SH-SY5Y (cell line): ENCODE measurements at regions not wholly inside any gene's neighbourhood (a gene's known extent, or its start where the extent isn't known, plus 50 kb on each side); places are given as distances from the start of the nearest gene placed in this dataset.

ENCODE experiments used
- GATA2 ChIP-seq: IDR thresholded peaks from 2 replicates; pipeline ENCODE4 v1.6.1; 2011; ENCODE audit warnings: mild to moderate bottlenecking, low read depth, low read length
- GATA3 ChIP-seq: IDR thresholded peaks from 2 replicates; pipeline ENCODE4 v1.6.1; 2011; ENCODE audit warnings: low read depth, mild to moderate bottlenecking, low read length, moderate library complexity

- no peak for TF ChIP-seq GATA3
- TF ChIP-seq GATA2 = no peak
Measured at GRCh38 chr5:74402553-74402952, 238.0 kb downstream of the ENC1 start.

- TF ChIP-seq GATA2 = no peak
- TF ChIP-seq GATA3 = no peak
Measured at GRCh38 chr5:74401946-74402320, 238.6 kb downstream of the ENC1 start.

- no peak for TF ChIP-seq GATA3
- TF ChIP-seq GATA2 = no peak
Measured at GRCh38 chr5:74401281-74401945, 239.1 kb downstream of the ENC1 start.

GRCh38 chr5:74400067-74400466 is 240.5 kb downstream of the ENC1 start:
- no peak for TF ChIP-seq GATA2
- TF ChIP-seq GATA3 = no peak

GRCh38 chr5:74396913-74397622 is 243.5 kb downstream of the ENC1 start:
- no peak for TF ChIP-seq GATA2

GRCh38 chr5:74394916-74395880 is 245.3 kb downstream of the ENC1 start:
- TF ChIP-seq GATA2 = no peak
- no peak for TF ChIP-seq GATA3

- TF ChIP-seq GATA2 = no peak
- no peak for TF ChIP-seq GATA3
Measured at GRCh38 chr5:74394528-74394915, 246.0 kb downstream of the ENC1 start.

- TF ChIP-seq GATA3 = no peak
- no peak for TF ChIP-seq GATA2
Measured at GRCh38 chr5:74393943-74394342, 246.6 kb downstream of the ENC1 start.

GRCh38 chr5:74392711-74393351 is 247.7 kb downstream of the ENC1 start:
- TF ChIP-seq GATA3 (no peak), GATA2 (no peak)

GRCh38 chr5:74391410-74391809 is 249.1 kb downstream of the ENC1 start:
- no peak for TF ChIP-seq GATA2
- no peak for TF ChIP-seq GATA3

GRCh38 chr5:74390822-74391221 is 249.7 kb downstream of the ENC1 start:
- TF ChIP-seq GATA3 (no peak), GATA2 (no peak)

- TF ChIP-seq GATA3 = no peak
Measured at GRCh38 chr5:74390306-74390637, 250.3 kb downstream of the ENC1 start.

GRCh38 chr5:74389531-74390305 is 250.8 kb downstream of the ENC1 start:
- no peak for TF ChIP-seq GATA3
- no peak for TF ChIP-seq GATA2
